Astrocyte (in vitro differentiated cells and primary cell): ENCODE measurements at regions not wholly inside any gene's neighbourhood (a gene's known extent, or its start where the extent isn't known, plus 50 kb on each side); places are given as distances from the start of the nearest gene placed in this dataset.

ENCODE experiments used
- EZH2 ChIP-seq: IDR thresholded peaks from 2 replicates; pipeline ENCODE4 v1.6.1; 2012; ENCODE audit warnings: mild to moderate bottlenecking, low read length, inconsistent platforms; ENCODE audit not compliant: insufficient read depth
- TF ChIP-seq, protein P1 (sequence below): IDR thresholded peaks from 2 replicates; pipeline ENCODE4 v1.5.1; 2011; ENCODE audit warnings: low read depth, mild to moderate bottlenecking, inconsistent platforms, low read length, moderate library complexity; ENCODE audit not compliant: insufficient read depth

DNA sequence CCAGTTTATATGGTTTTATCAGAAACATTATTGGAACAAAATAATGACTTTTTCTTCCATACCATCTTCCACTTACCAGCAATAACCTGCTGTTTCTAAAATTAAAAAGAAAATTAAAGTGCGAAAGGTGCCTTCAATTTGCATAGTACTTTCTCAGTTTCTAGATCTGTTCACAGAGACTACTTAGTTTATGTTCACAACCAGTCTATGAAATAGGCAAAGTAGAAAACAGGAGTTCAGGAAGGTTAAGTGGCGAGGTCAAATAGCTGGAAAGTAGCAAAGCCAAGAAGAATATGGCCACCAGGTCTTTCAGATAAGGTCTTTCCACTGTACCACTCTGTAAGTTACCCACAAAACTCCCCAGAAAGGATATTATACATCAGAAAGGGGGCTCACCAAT lies 63.3 kb downstream of the BMP4 start:
- TF ChIP-seq, protein P1, sequence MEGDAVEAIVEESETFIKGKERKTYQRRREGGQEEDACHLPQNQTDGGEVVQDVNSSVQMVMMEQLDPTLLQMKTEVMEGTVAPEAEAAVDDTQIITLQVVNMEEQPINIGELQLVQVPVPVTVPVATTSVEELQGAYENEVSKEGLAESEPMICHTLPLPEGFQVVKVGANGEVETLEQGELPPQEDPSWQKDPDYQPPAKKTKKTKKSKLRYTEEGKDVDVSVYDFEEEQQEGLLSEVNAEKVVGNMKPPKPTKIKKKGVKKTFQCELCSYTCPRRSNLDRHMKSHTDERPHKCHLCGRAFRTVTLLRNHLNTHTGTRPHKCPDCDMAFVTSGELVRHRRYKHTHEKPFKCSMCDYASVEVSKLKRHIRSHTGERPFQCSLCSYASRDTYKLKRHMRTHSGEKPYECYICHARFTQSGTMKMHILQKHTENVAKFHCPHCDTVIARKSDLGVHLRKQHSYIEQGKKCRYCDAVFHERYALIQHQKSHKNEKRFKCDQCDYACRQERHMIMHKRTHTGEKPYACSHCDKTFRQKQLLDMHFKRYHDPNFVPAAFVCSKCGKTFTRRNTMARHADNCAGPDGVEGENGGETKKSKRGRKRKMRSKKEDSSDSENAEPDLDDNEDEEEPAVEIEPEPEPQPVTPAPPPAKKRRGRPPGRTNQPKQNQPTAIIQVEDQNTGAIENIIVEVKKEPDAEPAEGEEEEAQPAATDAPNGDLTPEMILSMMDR, result no peak
- no peak for TF ChIP-seq EZH2
